H1 (cell line): ENCODE measurements at regions not wholly inside any gene's neighbourhood (a gene's known extent, or its start where the extent isn't known, plus 50 kb on each side); places are given as distances from the start of the nearest gene placed in this dataset.

Experiments
- CTCF ChIA-PET: fragments of 300-600 bp; sonication (Branson Sonifier 250); formaldehyde crosslinking; loops from one replicate; lab custom pipeline; 2021; ENCODE audit not compliant: partially characterized antibody; lab: Charles Lee
- POLR2A ChIA-PET: fragments of 300-600 bp; sonication (Branson Sonifier 250); formaldehyde crosslinking; loops from one replicate; lab custom pipeline; 2021; ENCODE audit warnings: inconsistent platforms; ENCODE audit not compliant: partially characterized antibody; lab: Charles Lee
- DNase-seq, 2 experiments: peaks; one replicate each; pipeline versions ENCODE4 v3.0.0 to v3.0.0-alpha.2; 2010 to 2022; ENCODE audit warnings: low spot score in 2 of 2, low read depth in 1 of 2, mixed read lengths in 1 of 2
- FAIRE-seq: peaks from 2 replicates; lab custom pipeline; 2011; peaks lifted over from hg19 to GRCh38; lab: Jason Lieb, UNC
- H2AFZ ChIP-seq: 2 replicates; pipeline ENCODE4 v1.8.1; 2012; ENCODE audit warnings: low read length, inconsistent platforms
- H2AK5ac ChIP-seq: 2 replicates; pipeline ENCODE4 v1.6.1; 2013; ENCODE audit warnings: low read depth, low read length
- H2BK120ac ChIP-seq: replicated peaks from 2 replicates; pipeline ENCODE3; 2013; ENCODE audit warnings: low read depth, low read length, inconsistent platforms
- H2BK12ac ChIP-seq: 2 replicates; pipeline ENCODE4 v1.6.1; 2013; ENCODE audit warnings: low read depth, low read length
- H2BK15ac ChIP-seq: 2 replicates; pipeline ENCODE4 v1.6.1; 2013; ENCODE audit warnings: low read length
- H2BK20ac ChIP-seq: 2 replicates; pipeline ENCODE4 v1.6.1; 2013; ENCODE audit warnings: low read length
- H2BK5ac ChIP-seq: 2 replicates; pipeline ENCODE4 v1.6.1; 2013; ENCODE audit warnings: low read depth, low read length
- H3K14ac ChIP-seq: 2 replicates; pipeline ENCODE4 v1.6.1; 2013; ENCODE audit warnings: inconsistent platforms; ENCODE audit not compliant: insufficient read length
- H3K18ac ChIP-seq: 2 replicates; pipeline ENCODE4 v1.6.1; 2013; ENCODE audit warnings: low read length; ENCODE audit errors: extremely low read depth
- H3K23ac ChIP-seq: 2 replicates; pipeline ENCODE4 v1.6.1; 2013; ENCODE audit warnings: inconsistent platforms; ENCODE audit not compliant: insufficient read length
- H3K23me2 ChIP-seq: 2 replicates; pipeline ENCODE4 v1.6.1; 2013; ENCODE audit warnings: low read depth, low read length
- H3K27ac ChIP-seq: 2 replicates; pipeline ENCODE4 v1.6.1; 2011; ENCODE audit warnings: low read depth, low read length, inconsistent platforms
- H3K27me3 ChIP-seq, 4 experiments: replicated peaks in 1 of 4; 1 replicate in 1 of 4; 2 replicates in 3 of 4; pipeline versions ENCODE4 v1.6.1 to v1.8.1; 2011 to 2013; ENCODE audit warnings: low read length in 3 of 4, mild to moderate bottlenecking in 3 of 4, inconsistent platforms in 2 of 4, mixed read lengths in 2 of 4, moderate library complexity in 1 of 4; ENCODE audit not compliant: control insufficient read depth in 3 of 4, insufficient read depth in 3 of 4; ENCODE audit errors: extremely low read depth in 1 of 4
- H3K36me3 ChIP-seq, 4 experiments: 2 replicates each; pipeline versions ENCODE4 v1.6.1 to v1.8.1; 2011 to 2013; ENCODE audit warnings: mild to moderate bottlenecking in 4 of 4, low read length in 3 of 4, moderate library complexity in 2 of 4, control low read depth in 1 of 4, inconsistent platforms in 1 of 4; ENCODE audit not compliant: insufficient read depth in 4 of 4, control insufficient read depth in 2 of 4
- H3K4ac ChIP-seq: replicated peaks from 2 replicates; pipeline ENCODE3; 2013; ENCODE audit warnings: low read length, low read depth, mixed read lengths, inconsistent platforms; ENCODE audit not compliant: insufficient read length
- H3K4me1 ChIP-seq, 4 experiments: replicated peaks in 1 of 4; 1 replicate in 1 of 4; 2 replicates in 3 of 4; pipeline versions ENCODE4 v1.6.1 to v1.8.1; 2011 to 2013; ENCODE audit warnings: low read length in 3 of 4, inconsistent platforms in 2 of 4, mixed read lengths in 1 of 4; ENCODE audit not compliant: insufficient read depth in 4 of 4, control insufficient read depth in 3 of 4
- H3K4me2 ChIP-seq, 2 experiments: 2 replicates each; pipeline versions ENCODE4 v1.6.1 to v1.8.1; 2011 to 2013; ENCODE audit warnings: low read depth in 2 of 2, low read length in 2 of 2, control low read depth in 1 of 2, inconsistent platforms in 1 of 2, mild to moderate bottlenecking in 1 of 2; ENCODE audit not compliant: insufficient read depth in 1 of 2
- H3K4me3 ChIP-seq, 4 experiments: fragments of 200-600, 300-600 bp in 1 of 4; sonication (generic), shearing (Covaris generic), sonication (Bioruptor Twin) in 1 of 4; 2 replicates each; pipeline versions ENCODE4 v1.5.1 to v1.8.1; 2011 to 2016; ENCODE audit warnings: low read length in 4 of 4, low read depth in 3 of 4, control low read depth in 2 of 4, inconsistent platforms in 2 of 4, mild to moderate bottlenecking in 2 of 4, mixed read lengths in 1 of 4, moderate library complexity in 1 of 4; ENCODE audit not compliant: insufficient read depth in 2 of 4; ENCODE audit errors: extremely low read depth in 1 of 4
- H3K56ac ChIP-seq: replicated peaks from 2 replicates; pipeline ENCODE3; 2013; ENCODE audit warnings: low read depth, mild to moderate bottlenecking, mixed read lengths, low read length, inconsistent platforms; ENCODE audit not compliant: insufficient read length
- H3K79me1 ChIP-seq: 2 replicates; pipeline ENCODE4 v1.6.1; 2013; ENCODE audit warnings: low read depth, low read length, control low read depth
- H3K79me2 ChIP-seq, 2 experiments: 2 replicates each; pipeline versions ENCODE4 v1.6.1 to v1.8.1; 2012 to 2013; ENCODE audit warnings: low read length in 2 of 2, mild to moderate bottlenecking in 2 of 2, inconsistent platforms in 1 of 2; ENCODE audit not compliant: insufficient read depth in 2 of 2, control insufficient read depth in 1 of 2
- H3K9ac ChIP-seq, 4 experiments: replicated peaks in 1 of 4; 1 replicate in 1 of 4; 2 replicates in 3 of 4; pipeline versions ENCODE4 v1.6.1 to v1.8.1; 2011 to 2013; ENCODE audit warnings: low read depth in 3 of 4, low read length in 3 of 4, control low read depth in 2 of 4, mild to moderate bottlenecking in 2 of 4, moderate library complexity in 2 of 4, inconsistent platforms in 1 of 4; ENCODE audit errors: extremely low read depth in 1 of 4
- H3K9me3 ChIP-seq, 2 experiments: 2 replicates each; pipeline versions ENCODE4 v1.6.1 to v1.8.1; 2012 to 2013; ENCODE audit warnings: mild to moderate bottlenecking in 2 of 2, moderate library complexity in 2 of 2, control low read depth in 1 of 2, inconsistent platforms in 1 of 2, low read depth in 1 of 2, low read length in 1 of 2, mixed read lengths in 1 of 2; ENCODE audit not compliant: insufficient read depth in 2 of 2
- H4K20me1 ChIP-seq, 2 experiments: replicated peaks in 1 of 2; 2 replicates each; pipeline versions ENCODE3 to v1.8.1; 2011 to 2013; ENCODE audit warnings: inconsistent platforms in 2 of 2, low read length in 2 of 2, mild to moderate bottlenecking in 1 of 2; ENCODE audit not compliant: insufficient read depth in 2 of 2, control insufficient read depth in 1 of 2
- H4K5ac ChIP-seq: 2 replicates; pipeline ENCODE4 v1.6.1; 2013; ENCODE audit warnings: low read length, low read depth, mixed read lengths, inconsistent platforms; ENCODE audit not compliant: insufficient read length
- H4K8ac ChIP-seq: 2 replicates; pipeline ENCODE4 v1.8.0; 2013; ENCODE audit warnings: mild to moderate bottlenecking, moderate library complexity, low read length, inconsistent platforms; ENCODE audit not compliant: insufficient read depth; ENCODE audit errors: extremely low read depth
- H4K91ac ChIP-seq: replicated peaks from 2 replicates; pipeline ENCODE3; 2013; ENCODE audit warnings: low read length, mixed read lengths, inconsistent platforms; ENCODE audit not compliant: insufficient read length
- BCL11A ChIP-seq, 2 experiments: IDR thresholded peaks; one replicate each; pipeline ENCODE4 v1.6.1; 2011; ENCODE audit warnings: low read depth in 2 of 2, low read length in 2 of 2, mild to moderate bottlenecking in 2 of 2
- CTBP2 ChIP-seq: IDR thresholded peaks from 2 replicates; pipeline ENCODE4 v1.7.0; 2011; ENCODE audit warnings: borderline replicate concordance, mild to moderate bottlenecking, moderate library complexity, mixed read lengths, low read length; ENCODE audit not compliant: insufficient read depth, insufficient read length
- WGBS, 2 experiments: shearing (Covaris generic) in 1 of 2; methylation state at CpG; one replicate each; pipeline versions ENCODE4 v1.1.6 to v1.1.7; 2013 to 2015; ENCODE audit warnings: low lambda C conversion rate in 2 of 2, mixed read lengths in 2 of 2, inconsistent platforms in 1 of 2, low coverage in 1 of 2, missing lambda C conversion rate in 1 of 2; ENCODE audit not compliant: insufficient replicate concordance in 2 of 2, insufficient coverage in 1 of 2, insufficient read length in 1 of 2; ENCODE audit errors: extremely low coverage in 1 of 2, missing lambda C conversion rate in 1 of 2; 5-methylcytosine and 5-hydroxymethylcytosine counted together
- TF ChIP-seq, protein P1 (sequence below), 3 experiments: IDR thresholded peaks; 1 replicate in 2 of 3; 2 replicates in 1 of 3; pipeline versions ENCODE4 v1.5.1 to v1.6.1; 2011; ENCODE audit warnings: low read length in 3 of 3, mild to moderate bottlenecking in 3 of 3, inconsistent platforms in 2 of 3, low read depth in 1 of 3, moderate library complexity in 1 of 3; ENCODE audit not compliant: insufficient read depth in 1 of 3; ENCODE audit errors: control extremely low read depth in 1 of 3

DNA sequence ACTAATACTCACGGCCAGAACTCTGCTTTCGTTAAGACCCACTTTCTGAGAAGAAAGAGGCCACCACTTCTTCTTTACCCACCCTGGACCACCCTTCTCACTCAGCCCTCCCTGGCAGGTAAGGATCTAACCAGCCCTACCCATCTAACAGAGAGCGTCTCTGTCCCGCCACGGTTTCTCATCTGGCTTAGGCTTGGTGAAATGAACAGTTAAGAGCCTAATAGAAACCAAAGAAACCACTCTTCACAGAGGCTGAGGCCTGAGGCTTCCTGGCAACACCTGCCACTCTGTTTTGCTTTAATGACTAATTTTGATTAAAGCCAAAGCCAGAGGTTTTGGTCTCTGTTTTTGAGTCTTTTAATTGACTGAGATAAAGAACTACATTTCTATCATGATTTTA, 354.1 kb upstream of the SLC30A5 start:
- ChIA-PET CTCF (interaction anchor here (0.6 kb wide), 1 partner anchor 1998 kb away, joined by 3 read pairs; no protein-coding TSS in a partner anchor), POLR2A (no interaction called here)
- no peak overlapping the region for H2BK12ac ChIP-seq
- no peak overlapping the region for H3K4me2 ChIP-seq
- no peak overlapping the region for H2BK5ac ChIP-seq
- H3K79me1 ChIP-seq = no peaks in the 10 kb centered on the region
- H4K5ac ChIP-seq = no peak overlapping the region
- no peaks in the 10 kb centered on the region for H3K27me3 ChIP-seq
- 100% methylated on average over 5 of the region's 5 CpGs; no CpG with 5 or more reads in 1 of the 2 experiments for WGBS, 2 experiments
- H3K18ac ChIP-seq = no peak overlapping the region
- H3K4me1 ChIP-seq = no peaks in the 10 kb centered on the region
- H2BK120ac ChIP-seq = no peak overlapping the region
- DNase-seq (no peak), FAIRE-seq (no peak)
- no peak overlapping the region for H3K23ac ChIP-seq
- no peak overlapping the region for H3K4ac ChIP-seq
- H4K91ac ChIP-seq = no peak overlapping the region
- no peak overlapping the region for H2AK5ac ChIP-seq
- no peaks in the 10 kb centered on the region for H3K79me2 ChIP-seq
- H4K20me1 ChIP-seq = no peaks in the 10 kb centered on the region
- H2BK20ac ChIP-seq = no peak overlapping the region
- no peaks in the 10 kb centered on the region for H3K23me2 ChIP-seq
- H3K9me3 ChIP-seq = no peaks in the 10 kb centered on the region
- TF ChIP-seq CTBP2 (no peak), BCL11A (IDR thresholded peaks at IDR 0.05; ENCODE audit: low read depth in 2 of 2, low read length in 2 of 2) (no peak)
- TF ChIP-seq, protein P1, sequence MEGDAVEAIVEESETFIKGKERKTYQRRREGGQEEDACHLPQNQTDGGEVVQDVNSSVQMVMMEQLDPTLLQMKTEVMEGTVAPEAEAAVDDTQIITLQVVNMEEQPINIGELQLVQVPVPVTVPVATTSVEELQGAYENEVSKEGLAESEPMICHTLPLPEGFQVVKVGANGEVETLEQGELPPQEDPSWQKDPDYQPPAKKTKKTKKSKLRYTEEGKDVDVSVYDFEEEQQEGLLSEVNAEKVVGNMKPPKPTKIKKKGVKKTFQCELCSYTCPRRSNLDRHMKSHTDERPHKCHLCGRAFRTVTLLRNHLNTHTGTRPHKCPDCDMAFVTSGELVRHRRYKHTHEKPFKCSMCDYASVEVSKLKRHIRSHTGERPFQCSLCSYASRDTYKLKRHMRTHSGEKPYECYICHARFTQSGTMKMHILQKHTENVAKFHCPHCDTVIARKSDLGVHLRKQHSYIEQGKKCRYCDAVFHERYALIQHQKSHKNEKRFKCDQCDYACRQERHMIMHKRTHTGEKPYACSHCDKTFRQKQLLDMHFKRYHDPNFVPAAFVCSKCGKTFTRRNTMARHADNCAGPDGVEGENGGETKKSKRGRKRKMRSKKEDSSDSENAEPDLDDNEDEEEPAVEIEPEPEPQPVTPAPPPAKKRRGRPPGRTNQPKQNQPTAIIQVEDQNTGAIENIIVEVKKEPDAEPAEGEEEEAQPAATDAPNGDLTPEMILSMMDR (IDR thresholded peaks at IDR 0.05; ENCODE audit: control extremely low read depth in 1 of 3, insufficient read depth in 1 of 3, low read depth in 1 of 3, low read length in 3 of 3) = no peak
- H3K27ac ChIP-seq = no peak overlapping the region
- no peak overlapping the region for H3K4me3 ChIP-seq
- H3K56ac ChIP-seq = no peak overlapping the region
- no peak overlapping the region for H3K14ac ChIP-seq
- H2BK15ac ChIP-seq = no peak overlapping the region
- no peak overlapping the region for H2AFZ ChIP-seq
- H3K9ac ChIP-seq = no peak overlapping the region
- no peaks in the 10 kb centered on the region for H3K36me3 ChIP-seq
- no peak overlapping the region for H4K8ac ChIP-seq
